GM21367 (cell line): ENCODE measurements at regions not wholly inside any gene's neighbourhood (a gene's known extent, or its start where the extent isn't known, plus 50 kb on each side); places are given as distances from the start of the nearest gene placed in this dataset.
"Not testable (repeated sequence)": the region's sequence is repeated elsewhere in the genome, so short reads cannot be mapped to it uniquely, and the experiment has no call there.

Source experiments
- ATAC-seq: cut with Tn5 transposase; IDR thresholded peaks from one replicate; pipeline ENCODE4 v1.9.1; 2021; ENCODE audit not compliant: unreplicated experiment

DNA sequence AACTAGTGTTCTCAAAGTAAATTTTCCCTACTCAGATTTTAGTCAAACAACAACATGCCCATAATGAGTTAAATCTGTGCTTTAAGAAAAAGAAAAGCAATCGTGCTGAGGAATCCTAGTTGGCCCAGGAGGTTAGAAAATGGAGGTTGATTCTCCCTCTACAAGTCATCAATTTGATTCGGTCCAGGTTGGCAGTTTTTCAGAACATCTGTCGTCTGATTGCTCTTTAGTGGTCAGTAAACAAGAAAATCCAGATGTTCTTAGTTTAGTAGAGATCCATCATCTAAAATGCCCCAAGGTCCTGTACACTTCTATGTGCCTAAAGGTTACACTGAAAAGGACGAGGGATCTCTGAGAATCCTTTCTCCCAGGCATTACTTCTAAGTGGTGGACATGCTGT, 659.2 kb downstream of the MTRR start:
- no peak for ATAC-seq

- no peak for ATAC-seq
These were observed 669.9 kb downstream of the MTRR start for GRCh38 chr5:8538821-8539220.

GRCh38 chr5:8540317-8540716, 671.4 kb downstream of the MTRR start:
- no peak for ATAC-seq

- no peak for ATAC-seq
These were observed 682.0 kb downstream of the MTRR start for GRCh38 chr5:8550921-8551320.

GRCh38 chr5:8553364-8553763, 684.4 kb downstream of the MTRR start:
- ATAC-seq, result no peak

GRCh38 chr5:8557728-8558127, 688.8 kb downstream of the MTRR start:
- ATAC-seq, result no peak

- ATAC-seq, result no peak
These were observed 691.8 kb downstream of the MTRR start for GRCh38 chr5:8560776-8561175.

GRCh38 chr5:8561224-8561840, 692.4 kb downstream of the MTRR start:
- ATAC-seq, result no peak

DNA sequence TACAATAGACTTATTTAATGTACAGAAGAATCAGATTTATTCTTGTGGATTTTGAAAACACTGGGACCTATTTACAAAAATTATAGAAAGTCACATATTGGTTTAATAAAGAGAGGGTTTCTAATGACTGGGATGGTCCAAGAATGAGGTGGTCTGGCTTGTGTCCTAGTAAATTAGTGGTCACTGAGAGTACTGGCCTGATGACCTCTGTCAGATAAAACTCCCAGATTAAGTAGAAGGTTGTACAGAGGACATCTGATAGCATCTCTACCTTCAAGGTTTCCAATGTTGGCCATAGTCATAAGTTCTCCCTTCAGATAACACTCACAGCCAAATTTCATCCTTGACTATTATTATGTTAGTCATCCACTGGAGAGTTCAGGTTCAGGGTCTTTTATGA, 692.9 kb downstream of the MTRR start:
- no peak for ATAC-seq

- ATAC-seq, result not testable (repeated sequence)
These were observed 694.6 kb downstream of the MTRR start for GRCh38 chr5:8563540-8563939.

- ATAC-seq, result no peak
These were observed 699.9 kb downstream of the MTRR start for GRCh38 chr5:8568858-8569257.

DNA sequence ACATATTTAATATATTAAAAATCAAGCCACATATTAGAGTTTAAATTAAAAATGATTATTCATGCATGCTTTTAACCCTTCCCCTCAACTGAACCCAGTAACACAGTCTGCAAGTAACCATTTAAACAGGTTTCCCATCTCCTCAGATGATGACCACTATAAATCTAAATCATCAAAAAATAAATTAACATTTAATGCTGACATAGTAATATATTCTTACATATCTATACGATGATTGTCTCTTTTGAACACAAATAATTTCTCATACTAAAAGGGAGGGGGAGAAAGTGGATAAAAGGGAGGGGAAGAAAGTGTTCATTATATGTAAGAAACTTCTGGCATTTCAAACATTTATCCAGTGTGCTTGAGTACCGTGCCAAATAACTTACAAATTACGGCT, 701.6 kb downstream of the MTRR start:
- ATAC-seq, result no peak

GRCh38 chr5:8576178-8576577, 707.2 kb downstream of the MTRR start:
- ATAC-seq, result no peak

DNA sequence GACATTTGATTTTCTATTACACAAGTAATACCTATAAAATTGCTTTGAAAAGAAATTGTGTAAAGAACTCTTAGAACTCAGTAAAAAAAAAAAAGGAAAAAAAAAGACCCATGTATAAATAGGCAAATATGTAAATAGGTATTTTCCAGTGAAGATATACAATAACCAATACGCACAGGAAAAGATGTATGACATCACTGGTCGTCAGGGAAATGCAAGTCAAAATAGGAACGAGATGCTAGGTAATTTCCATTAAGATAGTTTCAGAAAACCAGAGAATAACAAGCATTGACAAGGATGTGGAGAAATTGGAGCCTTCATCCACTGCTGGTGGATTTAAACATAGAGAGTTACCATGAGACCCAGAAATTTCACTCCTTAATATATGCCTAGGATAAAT, 708.8 kb downstream of the MTRR start:
- no peak for ATAC-seq

GRCh38 chr5:8580298-8580697, 711.4 kb downstream of the MTRR start:
- ATAC-seq, result no peak

DNA sequence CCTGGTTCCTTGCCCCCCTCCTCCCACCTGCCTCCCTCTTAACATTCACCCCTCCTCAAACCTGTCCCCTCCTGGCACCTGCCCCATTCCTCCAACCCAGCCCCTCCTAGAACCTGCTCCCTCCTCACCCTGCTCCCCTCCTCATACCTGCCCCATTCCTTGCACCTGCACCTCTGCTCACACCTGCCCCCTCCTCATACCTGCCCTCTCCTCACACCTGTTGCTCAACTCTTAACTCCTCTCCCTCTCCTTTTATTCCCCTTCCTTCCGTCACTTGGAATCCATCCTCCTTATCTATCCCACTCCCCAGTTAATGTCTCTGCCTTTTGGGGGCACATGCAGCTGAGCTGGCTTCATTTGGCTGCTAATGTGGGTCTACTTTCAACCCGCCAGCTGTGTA, 712.1 kb downstream of the MTRR start:
- no peak for ATAC-seq

- no peak for ATAC-seq
These were observed 716.5 kb downstream of the MTRR start for GRCh38 chr5:8585230-8586018.

DNA sequence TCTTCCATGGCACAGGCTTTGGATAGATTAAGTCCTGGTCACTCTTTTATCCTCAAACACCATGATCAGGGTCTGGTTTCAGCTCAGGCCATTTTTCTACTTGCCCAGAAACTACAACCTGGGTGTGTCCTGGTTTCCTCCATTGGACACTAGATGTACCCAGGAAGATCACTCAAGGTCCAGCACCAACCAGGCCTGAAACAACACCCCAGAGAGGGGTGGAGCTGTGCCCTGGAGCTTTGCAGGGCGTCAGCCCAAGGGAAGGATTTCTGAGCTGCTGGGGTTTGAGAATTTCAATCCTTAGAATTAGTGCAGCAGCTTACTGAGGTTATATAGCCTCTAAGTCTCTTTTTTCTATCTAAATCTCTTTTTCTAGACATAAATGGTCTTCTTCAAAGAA, 722.0 kb downstream of the MTRR start:
- no peak for ATAC-seq

GRCh38 chr5:8598356-8598755, 729.4 kb downstream of the MTRR start:
- no peak for ATAC-seq

DNA sequence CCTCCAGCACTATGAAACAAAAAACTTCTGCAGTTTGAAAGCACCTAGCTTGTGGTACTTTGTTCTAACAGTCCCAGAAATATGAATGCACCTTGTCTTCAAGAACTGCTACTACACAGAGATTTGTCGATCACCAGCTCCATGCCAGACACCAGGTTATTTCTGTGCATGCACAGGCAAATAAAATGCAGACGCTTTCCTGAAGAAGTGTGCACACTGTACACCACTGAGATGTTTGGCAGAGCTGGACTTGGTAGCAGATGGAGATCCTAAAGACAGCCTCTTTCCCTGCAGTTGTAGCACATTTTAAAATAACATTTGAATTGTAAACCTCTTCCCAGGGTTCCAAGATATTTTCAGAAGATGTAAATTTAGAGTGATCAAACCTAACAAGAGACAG, 730.0 kb downstream of the MTRR start:
- ATAC-seq, result no peak

DNA sequence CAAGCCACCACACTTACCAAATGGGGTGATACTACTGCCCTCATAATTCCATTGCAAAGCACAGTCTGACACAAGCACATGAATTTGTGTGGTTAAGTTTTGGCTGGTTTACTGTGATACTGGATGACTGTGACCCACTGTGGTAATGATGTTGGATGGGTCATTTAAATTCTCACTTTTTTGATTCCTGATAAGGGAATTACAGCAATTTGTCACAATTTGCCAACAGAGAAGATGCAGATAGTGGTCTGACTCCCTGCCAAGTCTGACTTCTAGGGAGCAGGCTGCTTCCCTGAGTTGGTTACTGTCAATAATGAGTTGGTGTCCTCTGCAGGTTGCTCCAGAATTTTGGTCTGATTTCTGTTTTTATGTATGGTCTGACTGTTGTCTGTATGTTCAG, 731.9 kb downstream of the MTRR start:
- ATAC-seq, result no peak

DNA sequence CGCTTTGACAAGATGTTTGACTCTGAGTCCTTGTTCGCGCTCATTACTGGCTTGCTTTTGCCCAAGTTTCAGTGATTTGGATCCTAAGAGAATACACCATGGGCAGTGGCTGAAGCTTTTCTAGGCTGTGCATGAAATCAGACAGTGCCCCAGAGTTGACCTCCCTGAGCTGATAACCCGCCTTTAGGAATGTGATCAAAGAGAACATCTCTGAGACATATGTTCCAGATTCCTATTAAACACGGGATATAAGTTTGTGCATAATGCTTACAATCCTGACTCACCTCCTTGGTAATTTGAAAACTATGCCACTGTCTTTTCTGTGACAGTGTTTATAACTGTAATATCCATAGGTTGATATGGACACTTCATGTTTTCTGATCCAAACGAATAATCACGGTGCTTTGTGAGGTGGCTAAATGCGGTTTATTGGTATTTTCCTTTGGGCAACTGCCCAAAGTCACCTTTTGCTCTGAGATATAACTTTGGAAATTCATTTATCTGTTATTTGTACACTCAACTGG, 732.9 kb downstream of the MTRR start:
- ATAC-seq, result no peak

DNA sequence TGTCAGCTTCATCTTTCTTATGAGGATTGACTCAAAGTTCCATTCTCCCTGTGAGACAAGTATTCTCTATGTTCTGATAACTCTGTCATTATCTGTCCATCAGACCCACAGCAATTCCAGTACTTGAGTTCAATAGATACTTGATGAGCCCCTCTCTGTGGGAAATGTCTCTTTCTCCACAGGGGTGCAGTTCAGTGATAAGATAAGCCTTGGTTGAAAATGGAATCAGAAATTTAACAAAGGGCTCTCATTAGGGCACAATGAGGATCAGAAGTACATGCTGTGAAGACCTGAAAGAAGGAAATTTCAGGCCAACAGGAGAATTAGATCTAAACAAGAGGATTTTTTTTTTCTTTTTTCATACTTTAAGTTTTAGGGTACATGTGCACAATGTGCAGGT, 737.3 kb downstream of the MTRR start:
- ATAC-seq, result no peak
